Neural cell (in vitro differentiated cells): ENCODE measurements at regions not wholly inside any gene's neighbourhood (a gene's known extent, or its start where the extent isn't known, plus 50 kb on each side); places are given as distances from the start of the nearest gene placed in this dataset.

Experiments used
- EP300 ChIP-seq: fragments of 450-650 bp; conservative IDR thresholded peaks from 2 replicates; pipeline ENCODE4 v1.6.1; 2014; ENCODE audit warnings: antibody characterized with exemption, mild to moderate bottlenecking, moderate library complexity; ENCODE audit not compliant: poor library complexity, severe bottlenecking
- EZH2 ChIP-seq: fragments of 200-600, 300-800 bp; shearing (Covaris generic), sonication (generic); IDR thresholded peaks from 2 replicates; pipeline ENCODE4 v1.6.1; 2014; ENCODE audit warnings: antibody characterized with exemption, low read length, borderline replicate concordance, mild to moderate bottlenecking; ENCODE audit not compliant: insufficient read depth, poor library complexity, severe bottlenecking
- MXI1 ChIP-seq: fragments of 450-650 bp; conservative IDR thresholded peaks from 2 replicates; pipeline ENCODE4 v1.6.1; 2014; ENCODE audit warnings: antibody characterized with exemption, mild to moderate bottlenecking; ENCODE audit not compliant: poor library complexity, severe bottlenecking
- POLR2AphosphoS5 ChIP-seq: IDR thresholded peaks from 2 replicates; pipeline ENCODE4 v1.6.1; 2012
- SMC3 ChIP-seq: fragments of 450-650 bp; conservative IDR thresholded peaks from 2 replicates; pipeline ENCODE4 v1.6.1; 2014; ENCODE audit warnings: antibody characterized with exemption, mild to moderate bottlenecking, moderate library complexity; ENCODE audit not compliant: poor library complexity
- TAF1 ChIP-seq: IDR thresholded peaks from 2 replicates; pipeline ENCODE4 v1.6.1; 2012; ENCODE audit warnings: low read depth
- TF ChIP-seq, protein P1 (sequence below): fragments of 450-650 bp; IDR thresholded peaks from 2 replicates; pipeline ENCODE4 v1.5.1; 2014; ENCODE audit warnings: antibody characterized with exemption, mild to moderate bottlenecking, moderate library complexity; ENCODE audit not compliant: poor library complexity, severe bottlenecking
- TF ChIP-seq, protein P2 (sequence below): IDR thresholded peaks from 2 replicates; pipeline ENCODE4 v1.6.1; 2012; ENCODE audit warnings: borderline replicate concordance

- TF ChIP-seq, protein P1, sequence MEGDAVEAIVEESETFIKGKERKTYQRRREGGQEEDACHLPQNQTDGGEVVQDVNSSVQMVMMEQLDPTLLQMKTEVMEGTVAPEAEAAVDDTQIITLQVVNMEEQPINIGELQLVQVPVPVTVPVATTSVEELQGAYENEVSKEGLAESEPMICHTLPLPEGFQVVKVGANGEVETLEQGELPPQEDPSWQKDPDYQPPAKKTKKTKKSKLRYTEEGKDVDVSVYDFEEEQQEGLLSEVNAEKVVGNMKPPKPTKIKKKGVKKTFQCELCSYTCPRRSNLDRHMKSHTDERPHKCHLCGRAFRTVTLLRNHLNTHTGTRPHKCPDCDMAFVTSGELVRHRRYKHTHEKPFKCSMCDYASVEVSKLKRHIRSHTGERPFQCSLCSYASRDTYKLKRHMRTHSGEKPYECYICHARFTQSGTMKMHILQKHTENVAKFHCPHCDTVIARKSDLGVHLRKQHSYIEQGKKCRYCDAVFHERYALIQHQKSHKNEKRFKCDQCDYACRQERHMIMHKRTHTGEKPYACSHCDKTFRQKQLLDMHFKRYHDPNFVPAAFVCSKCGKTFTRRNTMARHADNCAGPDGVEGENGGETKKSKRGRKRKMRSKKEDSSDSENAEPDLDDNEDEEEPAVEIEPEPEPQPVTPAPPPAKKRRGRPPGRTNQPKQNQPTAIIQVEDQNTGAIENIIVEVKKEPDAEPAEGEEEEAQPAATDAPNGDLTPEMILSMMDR = no peak
- TF ChIP-seq, protein P2, sequence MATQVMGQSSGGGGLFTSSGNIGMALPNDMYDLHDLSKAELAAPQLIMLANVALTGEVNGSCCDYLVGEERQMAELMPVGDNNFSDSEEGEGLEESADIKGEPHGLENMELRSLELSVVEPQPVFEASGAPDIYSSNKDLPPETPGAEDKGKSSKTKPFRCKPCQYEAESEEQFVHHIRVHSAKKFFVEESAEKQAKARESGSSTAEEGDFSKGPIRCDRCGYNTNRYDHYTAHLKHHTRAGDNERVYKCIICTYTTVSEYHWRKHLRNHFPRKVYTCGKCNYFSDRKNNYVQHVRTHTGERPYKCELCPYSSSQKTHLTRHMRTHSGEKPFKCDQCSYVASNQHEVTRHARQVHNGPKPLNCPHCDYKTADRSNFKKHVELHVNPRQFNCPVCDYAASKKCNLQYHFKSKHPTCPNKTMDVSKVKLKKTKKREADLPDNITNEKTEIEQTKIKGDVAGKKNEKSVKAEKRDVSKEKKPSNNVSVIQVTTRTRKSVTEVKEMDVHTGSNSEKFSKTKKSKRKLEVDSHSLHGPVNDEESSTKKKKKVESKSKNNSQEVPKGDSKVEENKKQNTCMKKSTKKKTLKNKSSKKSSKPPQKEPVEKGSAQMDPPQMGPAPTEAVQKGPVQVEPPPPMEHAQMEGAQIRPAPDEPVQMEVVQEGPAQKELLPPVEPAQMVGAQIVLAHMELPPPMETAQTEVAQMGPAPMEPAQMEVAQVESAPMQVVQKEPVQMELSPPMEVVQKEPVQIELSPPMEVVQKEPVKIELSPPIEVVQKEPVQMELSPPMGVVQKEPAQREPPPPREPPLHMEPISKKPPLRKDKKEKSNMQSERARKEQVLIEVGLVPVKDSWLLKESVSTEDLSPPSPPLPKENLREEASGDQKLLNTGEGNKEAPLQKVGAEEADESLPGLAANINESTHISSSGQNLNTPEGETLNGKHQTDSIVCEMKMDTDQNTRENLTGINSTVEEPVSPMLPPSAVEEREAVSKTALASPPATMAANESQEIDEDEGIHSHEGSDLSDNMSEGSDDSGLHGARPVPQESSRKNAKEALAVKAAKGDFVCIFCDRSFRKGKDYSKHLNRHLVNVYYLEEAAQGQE = no peak
- TF ChIP-seq POLR2AphosphoS5 = no peak
- no peak for TF ChIP-seq EP300
- TF ChIP-seq MXI1 = no peak
- TF ChIP-seq TAF1 = no peak
- no peak for TF ChIP-seq EZH2
- no peak for TF ChIP-seq SMC3
Observed at GRCh38 chr5:67267512-67268216, 71.1 kb upstream of the CD180 start.
